ENCODE measurements at regions not wholly inside any gene's neighbourhood (a gene's known extent, or its start where the extent isn't known, plus 50 kb on each side); places are given as distances from the start of the nearest gene placed in this dataset.

- TF ChIP-seq EP300 (IDR thresholded peaks at IDR 0.05; ENCODE audit: borderline replicate concordance in 1 of 2, control insufficient read depth in 1 of 2, low read depth in 2 of 2, low read length in 2 of 2) (no peak), TCF3 (IDR thresholded peaks at IDR 0.05; ENCODE audit: borderline replicate concordance, insufficient read depth, low read depth, low read length) (no peak)
Observed at GRCh38 chr13:64332048-64332447, 2898.1 kb downstream of the PCDH9 start.
